PFSK-1 (cell line): ENCODE measurements at regions not wholly inside any gene's neighbourhood (a gene's known extent, or its start where the extent isn't known, plus 50 kb on each side); places are given as distances from the start of the nearest gene placed in this dataset.

Experiments
- POLR2AphosphoS5 ChIP-seq: IDR thresholded peaks from 2 replicates; pipeline ENCODE4 v1.6.1; 2012; ENCODE audit warnings: low read depth, mild to moderate bottlenecking, control low read depth, low read length, moderate library complexity
- REST ChIP-seq, 2 experiments: IDR thresholded peaks; 2 replicates each; pipeline versions ENCODE4 v1.6.1 to v1.8.0; 2011 to 2012; ENCODE audit warnings: low read depth in 2 of 2, low read length in 2 of 2, control low read depth in 1 of 2, inconsistent platforms in 1 of 2, mild to moderate bottlenecking in 1 of 2, moderate library complexity in 1 of 2; ENCODE audit not compliant: insufficient read depth in 1 of 2
- SIN3A ChIP-seq: IDR thresholded peaks from 2 replicates; pipeline ENCODE4 v1.6.1; 2012; ENCODE audit warnings: mild to moderate bottlenecking, low read length, moderate library complexity, borderline replicate concordance; ENCODE audit not compliant: insufficient read depth
- TAF1 ChIP-seq: IDR thresholded peaks from 2 replicates; pipeline ENCODE4 v1.6.1; 2012; ENCODE audit warnings: low read length, control low read depth, borderline replicate concordance; ENCODE audit not compliant: insufficient read depth

GRCh38 chr2:57962861-57963260 lies 83.7 kb upstream of the VRK2 start:
- no peak for TF ChIP-seq TAF1
- no peak for TF ChIP-seq REST (IDR thresholded peaks at IDR 0.05; ENCODE audit: insufficient read depth in 1 of 2, low read depth in 2 of 2, low read length in 2 of 2)
- no peak for TF ChIP-seq POLR2AphosphoS5
- TF ChIP-seq SIN3A, result no peak
